DMS79 treated with DMSO at 0.1 percent for 48 hours (cell line): ENCODE measurements at regions not wholly inside any gene's neighbourhood (a gene's known extent, or its start where the extent isn't known, plus 50 kb on each side); places are given as distances from the start of the nearest gene placed in this dataset.
"Not testable (repeated sequence)": the region's sequence is repeated elsewhere in the genome, so short reads cannot be mapped to it uniquely, and the experiment has no call there.

Experiments used
- DNase-seq: peaks from one replicate; lab custom pipeline; 2025; lab: John Stamatoyannopoulos, UW

DNA sequence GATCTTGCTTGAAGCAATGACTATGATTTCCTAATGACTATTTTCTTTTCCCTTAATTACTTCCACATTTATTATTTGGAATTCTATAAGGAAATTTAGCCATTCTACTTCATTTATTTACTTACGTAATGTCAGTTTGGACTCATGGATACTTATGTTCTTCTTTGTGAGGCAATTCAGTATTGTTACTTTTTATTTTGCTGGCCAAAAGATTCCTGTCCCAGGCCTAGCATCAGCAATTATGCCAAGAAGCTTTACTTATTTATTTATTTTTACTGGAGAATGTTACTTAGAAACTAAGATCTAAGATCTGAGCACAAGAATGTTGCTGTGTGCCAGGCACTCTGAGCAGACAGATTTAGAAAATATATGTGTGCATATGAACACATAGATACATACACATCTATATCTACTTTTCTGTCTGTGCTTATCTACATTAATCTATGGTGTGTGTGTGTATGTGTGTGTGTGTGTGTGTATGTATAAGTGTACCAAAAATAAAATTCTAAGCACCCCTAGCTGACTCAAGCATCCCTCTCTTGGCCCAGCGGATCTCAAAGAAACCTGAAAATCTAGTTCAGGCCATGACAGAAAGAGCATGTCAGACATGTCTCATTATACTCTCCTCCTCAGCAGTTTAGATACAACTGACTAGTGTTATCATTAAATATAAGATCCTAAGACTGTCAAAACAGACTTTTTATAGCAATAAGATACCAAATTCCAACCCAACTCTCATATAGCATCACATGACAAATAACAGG lies 640.0 kb upstream of the GJE1 start:
- DNase-seq, result no peak

DNA sequence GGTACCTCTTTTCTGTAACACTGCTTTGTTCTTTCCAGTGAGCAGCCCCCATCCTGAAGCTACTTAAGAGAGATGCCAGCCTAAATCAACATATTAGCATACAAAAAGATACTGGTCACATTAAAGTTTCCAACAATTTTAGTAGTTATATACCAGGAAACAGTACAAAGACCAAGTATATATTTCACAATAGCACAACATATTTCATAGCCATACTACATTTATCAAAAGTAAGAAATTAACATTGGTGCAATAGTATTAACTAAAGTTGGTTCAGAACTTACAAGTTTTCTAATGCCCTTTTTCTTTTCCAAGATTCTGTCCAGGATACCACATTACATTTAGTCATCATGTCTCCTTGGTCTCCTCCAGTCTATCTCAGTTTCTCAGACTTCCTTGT lies 641.0 kb upstream of the GJE1 start:
- DNase-seq, result no peak

DNA sequence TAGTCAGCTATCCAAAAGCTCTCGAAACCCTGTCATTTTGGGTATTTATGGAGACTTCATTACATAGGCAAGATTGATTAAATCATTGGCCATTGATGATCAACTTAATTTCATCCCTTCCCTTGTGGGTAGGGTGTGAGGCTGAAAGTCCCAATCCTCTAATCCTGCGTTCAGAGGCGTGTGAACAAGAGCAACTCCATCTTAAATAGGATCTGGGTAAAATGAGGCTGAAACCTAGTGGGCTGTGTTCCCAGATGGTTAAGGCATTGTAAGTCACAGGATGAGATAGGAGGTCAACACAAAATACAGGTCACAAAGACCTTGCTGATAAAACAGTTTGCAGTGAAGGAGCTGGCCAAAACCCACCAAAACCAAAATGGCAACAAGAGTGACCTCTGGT lies 641.7 kb upstream of the GJE1 start:
- no peak for DNase-seq

DNA sequence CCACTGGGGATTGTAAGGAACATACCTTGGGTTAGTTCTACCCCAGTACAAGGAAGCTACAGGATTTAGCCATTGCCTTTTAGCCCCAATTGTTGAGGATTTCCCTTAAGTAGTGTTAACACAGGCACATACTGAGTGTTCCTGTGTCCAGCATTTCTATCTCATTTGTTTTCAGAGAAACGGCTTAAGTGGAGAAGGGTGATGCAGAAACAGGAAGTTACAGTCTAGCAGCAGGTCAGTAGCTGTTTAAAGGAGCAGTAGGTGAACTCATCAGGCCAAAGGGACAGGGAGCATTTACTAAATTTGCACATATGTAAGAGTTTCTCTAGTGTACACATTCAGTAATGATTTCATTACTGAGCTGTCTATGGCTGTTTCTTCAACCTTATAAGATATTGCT lies 644.2 kb upstream of the GJE1 start:
- no peak for DNase-seq

DNA sequence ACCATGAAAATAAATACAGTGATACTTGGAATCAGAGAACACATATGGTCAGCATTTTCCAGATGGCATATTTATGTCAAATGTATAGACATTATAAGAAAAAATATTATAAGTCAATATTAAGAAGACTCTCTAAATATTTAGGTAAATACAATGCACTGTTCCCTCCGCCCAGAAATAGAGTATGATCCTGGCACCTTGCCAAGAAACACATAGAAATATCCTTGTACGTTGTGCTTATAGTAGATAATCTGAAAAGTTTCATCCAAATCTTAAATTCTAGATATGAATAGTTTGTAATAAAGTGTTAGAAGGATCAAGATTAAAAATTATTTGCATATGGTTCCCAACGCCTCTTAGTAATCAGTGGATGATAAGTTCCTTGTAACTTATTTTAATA lies 645.8 kb upstream of the GJE1 start:
- no peak for DNase-seq

DNA sequence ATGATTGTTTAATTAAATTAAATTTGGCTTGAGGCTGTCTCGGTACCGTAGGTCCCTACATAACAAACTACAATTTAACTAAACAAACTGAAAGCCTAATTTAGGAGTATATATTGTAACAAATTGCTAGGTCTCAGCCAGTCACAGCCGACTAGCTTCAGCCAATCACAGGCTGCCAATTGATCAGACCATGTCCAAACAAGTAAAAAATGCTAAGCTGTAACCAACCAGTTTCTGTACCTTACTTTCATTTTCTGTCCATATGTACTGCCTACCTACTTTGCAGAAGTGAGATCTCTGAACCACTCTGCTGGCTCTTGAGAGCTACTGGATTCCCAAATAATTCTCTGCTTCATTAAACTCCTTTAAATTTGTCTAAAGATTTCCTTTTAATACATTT lies 648.0 kb upstream of the GJE1 start:
- no peak for DNase-seq

- no peak for DNase-seq
Measured at GRCh38 chr6:141483598-141484061, 649.1 kb upstream of the GJE1 start.

DNA sequence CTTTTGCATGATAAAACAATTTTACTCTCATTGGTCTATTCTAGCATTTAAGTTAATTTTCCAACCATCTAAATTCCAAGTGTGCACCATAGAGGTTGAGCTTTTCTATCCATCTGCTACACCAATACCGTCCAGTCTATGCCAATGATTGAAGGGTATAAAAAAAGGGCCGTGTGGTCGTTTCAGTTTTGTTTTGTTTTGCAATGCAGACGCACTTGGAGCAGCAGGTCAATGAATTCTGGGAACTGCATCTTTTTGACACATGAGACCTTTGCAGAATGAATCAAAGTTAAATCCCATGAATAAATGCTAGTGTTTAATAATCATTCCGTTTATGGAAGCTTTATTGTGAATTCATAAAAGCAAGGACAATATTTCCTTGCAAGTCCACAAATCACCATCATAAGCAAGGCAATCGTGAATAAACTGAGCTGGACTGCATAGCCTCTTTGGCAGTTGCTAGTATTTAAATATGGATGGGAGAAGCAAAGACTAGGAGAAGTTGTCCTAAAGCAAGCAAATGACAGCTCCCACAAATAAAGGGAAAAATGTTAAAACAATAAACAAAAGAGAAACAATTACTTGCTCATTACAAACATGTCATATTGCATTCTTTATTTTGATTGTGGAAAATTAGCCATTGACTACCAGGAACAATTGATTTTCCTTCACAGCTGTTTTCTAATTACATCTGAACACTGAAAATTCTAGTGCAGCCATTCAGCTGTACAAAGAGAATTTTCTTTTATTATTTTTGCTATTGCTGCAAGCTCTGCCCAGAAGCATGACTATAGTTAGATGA lies 649.7 kb upstream of the GJE1 start:
- DNase-seq, result no peak

DNA sequence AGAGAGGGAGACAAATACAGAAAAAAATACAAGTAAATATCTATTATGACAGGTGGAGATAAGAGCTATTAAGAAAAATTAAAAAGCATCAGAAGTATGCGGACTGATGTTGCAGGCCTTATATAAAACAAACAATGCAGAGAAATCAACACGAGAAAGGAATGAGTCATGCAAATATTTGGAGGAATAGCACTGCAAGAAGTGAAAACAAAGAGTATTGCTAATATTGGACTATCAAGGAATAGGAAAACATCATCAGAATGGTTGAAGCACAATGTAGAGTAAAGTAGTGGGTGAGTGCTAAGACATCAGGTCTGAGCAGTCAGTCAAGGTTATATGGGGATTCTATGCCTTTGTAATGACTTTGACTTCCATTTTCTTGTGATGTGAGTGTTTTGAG lies 657.5 kb upstream of the GJE1 start:
- no peak for DNase-seq

DNA sequence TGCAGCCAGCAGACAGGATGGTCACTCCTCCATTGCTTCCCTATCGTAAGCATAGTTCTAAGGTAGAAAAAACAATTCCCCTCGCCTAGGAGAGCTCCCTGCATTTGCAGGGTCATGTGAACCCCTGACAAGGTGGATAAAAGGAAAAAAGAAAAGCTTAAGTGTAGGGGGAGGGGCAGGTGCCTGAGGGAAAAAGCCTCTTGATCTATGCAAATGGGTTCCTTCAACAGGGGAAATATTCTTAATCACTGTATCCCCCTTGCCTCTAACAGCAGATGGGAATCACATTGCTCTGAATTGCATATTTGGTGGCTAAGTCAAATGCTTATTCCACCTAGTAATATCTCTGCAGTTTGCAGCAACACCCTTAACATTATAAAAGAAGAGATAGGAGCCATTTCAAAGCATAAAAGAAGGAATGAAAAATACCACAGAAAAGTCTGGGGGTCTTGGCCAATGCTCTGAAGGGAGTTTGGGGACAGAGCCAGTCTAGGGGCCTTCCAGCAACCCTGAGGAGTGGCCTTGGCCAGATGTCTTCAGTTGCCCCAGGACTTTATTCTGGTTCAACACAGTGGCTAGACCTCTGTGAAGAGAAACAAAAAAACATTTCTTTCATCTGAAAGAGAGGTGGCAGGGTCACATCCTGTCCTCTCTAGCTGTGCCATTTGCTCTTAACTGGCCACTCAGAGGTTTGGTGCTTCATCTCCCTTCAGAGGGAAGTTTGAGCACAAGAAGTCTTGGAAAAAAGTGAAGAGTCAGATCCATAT lies 660.4 kb upstream of the GJE1 start:
- DNase-seq, result no peak

DNA sequence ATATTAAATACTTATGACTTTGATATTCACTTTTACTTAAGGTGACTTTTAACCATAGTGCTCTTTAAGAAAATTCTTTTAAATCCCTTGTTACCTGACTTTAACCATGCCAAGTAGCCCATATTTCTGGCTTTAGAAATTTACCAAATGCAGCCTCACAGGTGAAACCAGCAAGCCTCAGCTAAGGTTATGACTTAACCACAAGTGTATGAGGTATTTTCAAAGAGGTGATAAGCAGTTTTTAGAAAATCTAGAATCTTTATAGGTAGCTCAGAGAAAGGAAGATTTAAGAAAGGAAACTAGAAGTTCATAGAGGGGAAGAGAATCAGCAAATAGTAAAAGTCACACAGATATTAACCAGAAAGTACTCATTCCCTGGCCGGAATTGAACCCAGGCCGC lies 661.9 kb upstream of the GJE1 start:
- DNase-seq, result no peak

- DNase-seq, result peak; percentile 26
Measured at GRCh38 chr6:141467881-141468280, 664.8 kb upstream of the GJE1 start.

DNA sequence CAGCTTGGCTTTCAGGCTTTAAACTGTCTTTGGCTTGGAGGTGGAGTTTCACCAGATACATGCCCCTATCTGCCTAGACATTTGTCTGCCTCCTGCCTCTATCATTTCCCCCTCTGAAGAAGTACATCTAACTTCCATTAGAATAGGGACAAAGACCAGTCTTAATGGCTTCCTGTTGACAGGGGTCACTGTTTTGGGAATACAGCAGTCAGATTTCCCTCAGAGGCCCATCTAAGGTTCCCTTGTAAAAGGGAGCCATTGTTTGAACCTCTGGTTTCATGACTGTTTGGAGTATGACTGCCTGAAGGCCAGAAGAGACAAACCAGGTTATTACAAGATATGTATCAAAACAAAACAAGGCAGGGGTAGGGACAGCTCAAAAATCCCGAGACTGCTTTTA lies 665.7 kb upstream of the GJE1 start:
- no peak for DNase-seq

GRCh38 chr6:141464896-141465295 lies 667.8 kb upstream of the GJE1 start:
- no peak for DNase-seq

DNA sequence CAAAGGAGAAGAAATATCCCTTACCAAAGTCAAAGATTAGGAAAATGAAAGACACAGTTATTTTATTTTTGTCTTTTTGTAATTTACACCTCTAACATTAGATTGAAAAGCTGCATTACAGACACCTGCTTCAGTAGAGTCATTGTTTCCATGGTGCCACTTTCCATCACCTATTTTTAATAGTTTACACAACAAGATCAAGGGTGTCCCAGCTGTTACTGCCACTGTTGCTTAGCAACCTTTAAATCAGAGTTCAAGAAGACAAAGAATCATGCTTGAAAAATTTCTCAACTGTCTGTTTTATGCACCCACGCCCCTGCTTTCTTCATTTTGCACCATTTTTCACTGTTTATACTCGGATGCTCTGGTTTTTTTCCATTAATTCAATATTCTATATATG lies 668.2 kb upstream of the GJE1 start:
- DNase-seq, result peak; percentile 96

- DNase-seq, result no peak
Measured at GRCh38 chr6:141463237-141463977, 669.3 kb upstream of the GJE1 start.

DNA sequence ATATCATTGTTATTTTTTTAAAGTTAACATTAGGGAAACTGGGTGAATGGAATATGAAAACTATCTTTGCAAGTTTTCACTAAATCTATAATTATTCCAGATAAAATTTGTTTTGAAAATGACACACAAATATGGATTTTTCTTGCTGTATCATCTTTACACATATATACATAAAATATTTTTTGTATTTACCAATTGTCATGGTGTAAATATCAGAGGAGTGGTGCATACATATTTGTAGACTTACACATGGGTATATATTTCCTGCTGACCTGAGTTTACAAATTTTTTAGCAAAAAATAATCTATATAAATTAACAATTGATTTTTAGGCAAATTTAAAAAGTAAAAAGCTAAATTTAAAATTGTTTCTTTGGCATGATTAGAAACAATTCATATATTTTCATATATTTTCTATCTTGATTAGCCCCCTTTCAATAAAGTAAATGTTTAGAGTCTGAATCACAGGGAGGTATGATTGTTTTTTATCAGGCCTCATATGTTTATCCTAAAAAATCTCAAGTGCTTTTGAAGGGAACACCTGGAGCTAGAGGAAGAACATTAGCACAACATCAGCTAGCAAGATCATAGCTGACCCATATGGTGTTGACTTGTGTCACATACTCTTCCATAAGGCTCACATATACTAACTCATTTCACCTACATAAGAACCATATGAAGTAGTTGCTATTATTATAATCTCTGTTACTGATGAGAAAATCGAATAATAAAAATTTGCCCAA lies 671.8 kb upstream of the GJE1 start:
- no peak for DNase-seq

DNA sequence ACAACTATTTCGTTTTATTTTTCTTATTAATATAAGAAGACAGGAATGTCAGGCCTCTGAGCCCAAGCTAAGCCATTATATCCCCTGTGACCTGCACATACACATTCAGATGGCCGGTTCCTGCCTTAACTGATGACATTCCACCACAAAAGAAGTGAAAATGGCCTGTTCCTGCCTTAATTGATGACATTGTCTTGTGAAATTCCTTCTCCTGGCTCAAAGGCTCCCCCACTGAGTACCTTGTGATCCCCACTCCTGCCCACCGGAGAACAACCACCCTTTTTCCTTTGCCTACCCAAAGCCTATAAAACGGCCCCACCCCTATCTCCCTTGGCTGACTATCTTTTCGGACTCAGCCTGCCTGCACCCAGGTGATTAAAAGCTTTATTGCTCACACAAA lies 672.5 kb upstream of the GJE1 start:
- DNase-seq, result not testable (repeated sequence)

- DNase-seq, result not testable (repeated sequence)
Measured at GRCh38 chr6:141457984-141458383, 674.7 kb upstream of the GJE1 start.

DNA sequence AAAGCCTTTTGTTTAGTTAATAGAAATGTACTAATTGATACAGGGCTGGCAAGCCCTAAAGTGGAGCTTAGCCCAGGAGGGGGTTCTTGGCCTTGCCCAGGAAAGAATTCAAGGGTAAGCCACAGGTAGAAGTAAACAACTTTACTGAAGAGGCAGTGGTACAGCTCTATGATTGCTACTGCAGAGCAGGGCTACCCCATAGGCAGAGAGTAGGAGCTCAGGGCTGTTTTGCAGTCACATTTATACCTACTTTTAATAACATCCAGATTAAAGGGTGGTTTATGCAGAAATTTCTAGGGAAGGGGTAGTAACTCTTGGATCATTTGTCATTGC lies 680.4 kb upstream of the GJE1 start:
- DNase-seq, result no peak
